HPDE6-E6E7 (cell line): ENCODE measurements at regions not wholly inside any gene's neighbourhood (a gene's known extent, or its start where the extent isn't known, plus 50 kb on each side); places are given as distances from the start of the nearest gene placed in this dataset.
"Not testable (repeated sequence)": the region's sequence is repeated elsewhere in the genome, so short reads cannot be mapped to it uniquely, and the experiment has no call there.

Experiments used
- DNase-seq: peaks from one replicate; pipeline ENCODE4 v3.0.0; 2011; ENCODE audit warnings: missing footprints; ENCODE audit errors: extremely low spot score

- no peak for DNase-seq
Observed at GRCh38 chr3:189375532-189375931, 203.8 kb downstream of the TPRG1 start.

GRCh38 chr3:189383630-189384029, 211.9 kb downstream of the TPRG1 start:
- DNase-seq = no peak

GRCh38 chr3:189385880-189386279, 214.1 kb downstream of the TPRG1 start:
- DNase-seq = not testable (repeated sequence)

- no peak for DNase-seq
Observed at GRCh38 chr3:189386739-189387138, 215.0 kb downstream of the TPRG1 start.

DNA sequence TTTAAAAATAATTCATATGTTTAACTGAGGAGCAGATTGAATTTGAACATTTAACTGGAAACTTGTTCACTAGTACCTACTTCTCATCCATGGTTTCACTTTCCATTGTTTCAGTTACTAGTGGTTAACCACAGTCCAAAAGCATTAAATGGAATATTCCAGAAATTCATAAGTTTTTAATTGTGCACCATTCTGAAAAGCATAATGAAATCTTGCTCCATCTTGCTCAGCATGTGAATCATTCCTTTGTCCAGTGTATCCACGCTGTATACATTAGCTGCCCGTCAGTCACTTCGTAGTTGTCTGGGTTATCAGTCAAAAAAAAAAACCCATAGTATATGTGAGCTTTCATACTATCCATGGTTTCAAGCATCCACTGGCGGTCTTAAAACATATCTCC, 217.6 kb downstream of the TPRG1 start:
- peak; percentile 13 for DNase-seq

GRCh38 chr3:189393598-189393997, 221.8 kb downstream of the TPRG1 start:
- DNase-seq = peak; percentile 36

DNA sequence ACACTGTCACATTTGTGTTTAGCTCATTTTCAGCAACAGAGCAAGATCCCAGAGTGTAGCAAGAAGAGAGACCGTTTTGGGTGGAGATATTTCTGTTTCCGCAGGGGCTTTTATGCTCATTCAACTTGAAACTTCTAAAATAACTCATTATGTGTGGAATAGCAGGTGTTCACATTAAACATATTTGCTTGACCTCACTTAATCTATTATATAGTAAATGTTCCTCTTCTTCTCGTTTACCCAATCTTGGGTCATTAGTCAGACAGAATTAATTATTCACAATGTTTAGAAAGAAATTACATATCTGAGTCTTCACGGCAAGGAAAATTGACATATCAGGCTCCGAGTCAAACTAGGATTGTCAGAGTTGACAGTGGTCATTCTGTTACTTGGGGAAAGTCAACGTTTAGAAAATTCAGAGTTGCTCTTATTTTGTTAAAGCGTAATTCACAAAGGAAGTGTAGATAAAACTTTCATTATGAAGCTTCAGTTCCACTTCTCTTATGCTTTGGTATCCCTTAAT, 222.9 kb downstream of the TPRG1 start:
- no peak for DNase-seq

DNA sequence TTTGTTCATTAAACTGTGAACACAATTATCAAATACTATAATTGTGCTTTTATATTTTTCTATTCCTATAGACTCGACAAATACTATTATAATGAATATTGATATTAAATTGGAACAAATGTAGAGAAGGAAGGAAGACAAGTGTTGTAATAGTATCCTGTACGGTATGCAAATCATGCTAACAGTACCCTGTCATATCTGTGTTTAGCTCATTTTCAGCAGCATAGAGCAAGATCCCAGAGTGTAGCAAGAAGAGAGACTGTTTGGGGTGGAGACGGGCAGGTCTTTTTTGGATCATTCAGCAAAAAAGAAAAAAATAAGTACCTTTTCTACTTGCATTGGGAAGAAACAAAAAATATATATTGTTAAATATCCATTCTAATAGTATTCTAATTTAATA, 224.1 kb downstream of the TPRG1 start:
- DNase-seq = no peak

DNA sequence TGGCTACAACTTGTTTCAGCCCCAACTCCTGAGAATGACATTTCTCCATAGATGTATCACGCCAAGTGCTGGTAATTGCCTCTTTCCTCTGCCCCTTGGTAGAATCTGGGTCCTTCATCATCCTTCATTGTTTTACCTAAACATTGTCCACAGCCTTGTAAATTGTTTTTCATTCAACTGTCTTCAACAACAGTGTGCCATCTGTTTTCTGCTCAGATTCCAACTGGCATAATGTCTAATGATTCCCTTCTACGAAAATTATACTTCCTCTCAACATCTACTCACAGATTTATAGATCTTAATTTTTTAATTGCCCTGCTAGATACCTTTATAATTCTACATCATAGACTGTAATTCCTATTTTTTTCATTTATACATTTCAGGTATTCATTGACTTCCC, 226.9 kb downstream of the TPRG1 start:
- DNase-seq = no peak

DNA sequence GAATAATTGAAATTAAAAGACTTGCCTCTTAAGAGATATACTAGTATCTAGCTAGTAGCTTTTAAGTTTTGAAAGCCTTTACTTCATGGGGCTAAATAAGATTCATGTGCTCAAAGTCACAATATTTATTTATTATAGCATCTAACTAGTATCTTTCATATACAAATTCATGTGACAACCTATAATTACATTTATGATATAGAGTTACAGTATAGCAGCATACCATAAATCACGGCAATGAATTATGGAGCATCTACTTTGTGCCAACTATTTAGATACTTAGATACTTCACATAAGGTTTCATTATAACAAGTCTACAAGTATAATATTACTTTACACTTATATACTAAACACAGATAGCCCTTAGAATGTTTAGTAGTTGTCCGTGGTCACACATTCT, 229.4 kb downstream of the TPRG1 start:
- no peak for DNase-seq

DNA sequence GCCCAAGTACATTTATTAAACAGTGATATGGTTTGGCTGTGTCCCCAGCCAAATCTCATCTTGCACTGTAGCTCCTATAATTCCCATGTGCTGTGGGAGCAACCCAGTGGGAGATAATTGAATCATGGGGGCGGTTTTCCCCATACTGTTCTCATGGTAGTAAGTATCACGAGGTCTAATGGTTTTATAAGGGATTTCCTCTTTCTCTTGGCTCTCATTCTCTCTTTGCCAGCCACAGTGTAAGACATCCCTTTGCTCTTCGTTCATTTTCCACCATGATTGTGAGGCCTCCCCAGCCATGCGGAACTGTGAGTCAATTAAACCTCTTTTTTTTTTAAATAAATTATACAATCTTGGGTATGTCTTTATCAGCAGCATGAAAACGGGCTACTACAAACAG, 228.0 kb upstream of the TP63 start:
- DNase-seq = no peak

DNA sequence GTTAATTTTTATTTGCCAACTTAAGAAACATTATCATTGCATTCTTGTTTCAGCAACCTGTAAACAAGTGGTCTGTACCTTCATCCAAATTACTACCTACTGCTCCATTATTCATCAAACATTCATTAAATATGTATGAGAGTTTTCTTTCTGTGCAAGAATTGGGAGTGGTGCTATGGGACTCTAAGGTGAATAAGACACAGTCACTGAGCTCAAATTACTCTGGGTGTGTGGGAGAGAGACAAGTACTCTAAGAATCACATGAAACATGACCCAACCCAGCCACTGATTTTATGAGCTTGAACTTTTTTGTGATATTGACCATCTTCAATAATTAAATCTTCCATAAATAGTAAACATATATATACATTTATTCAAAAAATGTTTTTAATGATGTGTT, 227.2 kb upstream of the TP63 start:
- DNase-seq = peak; percentile 13

DNA sequence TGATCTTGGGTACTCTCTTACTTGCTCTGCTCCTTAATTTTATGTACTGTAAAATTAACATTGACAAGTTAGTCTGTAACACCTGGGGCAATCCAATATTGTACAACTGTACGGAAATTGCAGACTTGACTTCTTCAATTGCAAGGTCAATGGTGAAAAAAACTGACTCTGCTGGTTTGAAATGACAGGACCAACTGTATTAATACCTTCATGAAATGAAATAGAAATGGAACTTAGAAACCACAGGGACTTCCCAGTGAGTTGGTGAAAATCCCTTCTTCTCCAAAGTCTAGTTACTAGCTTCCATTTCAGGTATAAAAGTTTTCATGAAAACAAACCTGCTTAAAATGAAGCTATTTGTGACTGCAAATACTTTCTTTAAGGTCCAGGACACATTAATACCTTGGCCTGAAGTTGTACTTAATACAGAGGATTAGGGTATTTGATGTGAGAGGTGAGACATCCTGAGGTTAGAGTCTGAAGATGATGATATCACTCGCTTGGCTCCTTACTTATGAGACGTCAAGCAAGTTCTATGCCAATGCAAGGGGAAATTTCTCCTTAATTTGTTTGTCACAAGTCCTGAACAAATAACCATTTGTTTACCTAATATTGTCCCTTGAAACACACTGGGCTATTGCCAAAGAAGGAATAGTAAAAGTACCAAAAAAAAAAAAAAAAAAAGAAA, 226.2 kb upstream of the TP63 start:
- DNase-seq = no peak

DNA sequence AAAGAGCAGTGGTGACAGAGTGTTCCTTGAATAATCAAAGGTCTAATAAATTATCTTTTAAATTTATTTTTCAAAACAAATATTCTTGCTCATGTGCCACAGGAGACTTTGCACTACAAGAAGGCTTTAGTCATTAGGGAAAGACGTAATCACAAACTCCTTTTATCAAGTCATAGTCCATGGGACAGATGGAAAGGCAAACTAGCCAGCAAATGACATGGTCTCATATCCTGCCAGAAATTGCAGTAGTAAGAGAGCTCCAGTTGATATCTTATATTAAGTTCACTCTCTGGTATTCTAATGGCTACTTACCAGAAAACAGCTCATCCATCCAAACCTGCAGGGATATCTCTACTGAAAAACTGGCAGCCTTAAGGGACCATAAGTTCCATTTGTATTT, 225.0 kb upstream of the TP63 start:
- no peak for DNase-seq

DNA sequence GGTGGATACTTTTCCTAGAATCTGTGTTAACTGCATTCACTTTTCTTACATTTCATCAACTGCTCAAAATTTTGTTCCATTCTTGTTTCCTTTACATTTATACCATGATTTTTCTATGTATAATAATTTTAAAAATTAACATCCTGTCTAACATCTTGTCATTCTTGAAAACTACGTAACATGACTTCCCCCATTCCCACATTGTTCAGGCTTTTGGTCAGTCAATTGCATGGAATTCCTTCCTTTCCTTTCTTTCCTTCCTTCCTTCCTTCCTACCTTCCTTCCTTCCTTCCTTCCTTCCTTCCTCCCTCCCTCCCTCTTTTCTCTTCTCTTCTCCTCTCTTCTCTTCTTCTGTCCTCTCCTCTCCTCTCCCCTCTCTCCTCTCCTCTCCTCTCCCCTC, 220.7 kb upstream of the TP63 start:
- DNase-seq = no peak

- no peak for DNase-seq
Observed at GRCh38 chr3:189419038-189419437, 212.2 kb upstream of the TP63 start.

DNA sequence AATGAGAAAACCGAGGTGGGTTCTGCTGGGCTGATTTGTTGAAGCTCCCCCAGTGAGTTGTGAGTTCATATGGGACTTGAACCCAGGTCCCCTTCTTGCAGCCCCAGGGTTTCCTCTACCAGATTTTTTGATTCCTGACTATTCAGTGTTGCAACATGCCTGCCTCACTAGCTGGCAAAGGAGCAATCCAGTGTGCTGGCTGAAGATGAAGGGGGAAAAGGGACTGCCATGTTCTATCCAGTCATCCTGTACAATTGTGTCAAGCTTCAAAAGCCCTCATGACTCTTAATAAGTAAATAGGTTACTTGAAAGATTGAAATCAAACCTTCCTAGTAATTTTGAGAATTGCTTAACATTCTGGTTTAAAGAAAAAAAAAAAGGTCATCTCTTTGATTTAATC, 211.5 kb upstream of the TP63 start:
- no peak for DNase-seq

GRCh38 chr3:189424922-189425321, 206.3 kb upstream of the TP63 start:
- no peak for DNase-seq

GRCh38 chr3:189429019-189429418, 202.2 kb upstream of the TP63 start:
- DNase-seq = no peak

DNA sequence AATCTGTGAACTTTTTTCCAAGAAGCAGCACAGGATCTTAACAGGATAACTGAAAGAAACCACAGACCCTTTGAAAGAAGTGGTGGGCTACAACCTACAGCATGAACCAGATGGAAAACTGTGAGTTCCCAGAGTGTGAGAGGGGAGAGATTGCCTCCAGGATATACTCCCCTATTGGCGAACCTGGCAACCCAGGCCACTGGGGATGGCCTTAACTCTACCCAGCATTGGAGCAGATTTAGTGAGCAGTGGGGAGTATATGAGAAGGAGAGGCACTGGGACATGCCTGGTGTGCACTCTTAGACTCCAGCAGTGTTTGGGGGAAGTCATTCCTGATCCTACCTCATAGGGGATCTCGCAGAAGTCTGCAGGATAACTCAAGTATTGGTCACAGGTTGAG, 201.0 kb upstream of the TP63 start:
- DNase-seq = no peak

DNA sequence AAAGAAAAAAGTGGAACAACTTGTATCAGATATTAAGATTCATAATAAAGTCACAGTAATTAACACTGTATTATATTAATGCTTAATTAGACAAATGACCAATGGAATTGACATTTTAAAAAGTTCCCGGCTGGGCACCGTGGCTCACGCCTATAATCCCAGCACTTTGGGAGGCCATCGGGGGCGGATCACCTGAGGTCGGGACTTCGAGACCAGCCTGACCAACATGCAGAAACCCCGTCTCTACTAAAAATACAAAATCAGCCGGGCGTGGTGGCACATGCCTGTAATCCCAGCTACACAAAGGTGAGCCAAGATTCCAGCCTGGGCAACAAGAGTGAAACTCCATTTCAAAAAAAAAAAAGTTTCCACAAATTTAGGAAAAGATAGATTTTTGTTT, 188.9 kb upstream of the TP63 start:
- not testable (repeated sequence) for DNase-seq

GRCh38 chr3:189446959-189447560, 184.1 kb upstream of the TP63 start:
- no peak for DNase-seq

DNA sequence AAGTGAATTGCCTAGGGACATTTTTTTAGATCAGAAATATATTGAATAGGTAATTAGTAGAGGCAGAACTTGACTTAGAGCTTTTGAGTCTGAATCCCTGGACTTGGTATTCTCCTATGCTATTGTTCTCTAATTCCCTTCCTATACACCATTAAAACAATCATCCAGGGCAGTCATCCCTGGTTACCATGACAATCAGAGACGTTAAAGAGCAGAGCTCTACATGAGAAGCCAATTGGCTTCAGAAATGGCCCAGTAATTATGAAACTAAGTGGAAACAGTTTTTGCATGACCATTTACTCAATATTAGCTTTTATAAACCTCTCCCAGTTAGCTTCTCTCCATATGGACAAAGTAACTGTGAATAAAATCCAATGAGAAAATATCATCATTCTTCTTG, 182.1 kb upstream of the TP63 start:
- DNase-seq = no peak

DNA sequence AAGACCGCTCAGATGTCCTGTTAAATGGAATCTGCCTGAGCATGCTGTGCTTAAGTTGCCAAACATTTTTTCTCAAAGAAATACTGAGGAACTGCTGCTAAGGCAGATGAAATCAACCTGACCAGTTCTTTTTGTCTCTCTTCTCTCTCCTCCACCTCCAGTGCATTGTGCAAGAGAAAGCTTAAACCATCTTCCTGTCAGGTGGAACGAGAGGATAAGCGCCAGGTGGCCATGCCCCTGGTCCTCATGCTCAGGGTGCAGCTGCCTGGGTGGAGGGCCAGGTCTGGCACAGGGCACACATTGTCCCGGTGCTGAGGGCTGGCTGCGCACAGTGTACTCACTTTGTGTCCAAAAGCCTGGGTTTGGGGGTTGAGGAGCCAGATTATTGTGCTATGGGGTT, 176.2 kb upstream of the TP63 start:
- no peak for DNase-seq
